GM13976 (cell line): ENCODE measurements at regions not wholly inside any gene's neighbourhood (a gene's known extent, or its start where the extent isn't known, plus 50 kb on each side); places are given as distances from the start of the nearest gene placed in this dataset.

Source experiments
- DNase-seq: peaks from one replicate; pipeline ENCODE4 v3.0.0; 2012; ENCODE audit warnings: low spot score
- in situ Hi-C: fragments of 300-500 bp; cut with MboI; formaldehyde crosslinking; loops from one replicate; pipeline ENCODE4 v1.12.0; 2022; ENCODE audit warnings: low sequenced_read_pairs, mixed read lengths, inconsistent platforms; ENCODE audit not compliant: unreplicated experiment
- TF ChIP-seq, protein P1 (sequence below): IDR thresholded peaks from 2 replicates; pipeline ENCODE4 v1.5.1; 2012; ENCODE audit warnings: borderline replicate concordance, mild to moderate bottlenecking; ENCODE audit not compliant: insufficient read depth; ENCODE audit errors: extremely low read depth, missing control alignments, control extremely low read depth

DNA sequence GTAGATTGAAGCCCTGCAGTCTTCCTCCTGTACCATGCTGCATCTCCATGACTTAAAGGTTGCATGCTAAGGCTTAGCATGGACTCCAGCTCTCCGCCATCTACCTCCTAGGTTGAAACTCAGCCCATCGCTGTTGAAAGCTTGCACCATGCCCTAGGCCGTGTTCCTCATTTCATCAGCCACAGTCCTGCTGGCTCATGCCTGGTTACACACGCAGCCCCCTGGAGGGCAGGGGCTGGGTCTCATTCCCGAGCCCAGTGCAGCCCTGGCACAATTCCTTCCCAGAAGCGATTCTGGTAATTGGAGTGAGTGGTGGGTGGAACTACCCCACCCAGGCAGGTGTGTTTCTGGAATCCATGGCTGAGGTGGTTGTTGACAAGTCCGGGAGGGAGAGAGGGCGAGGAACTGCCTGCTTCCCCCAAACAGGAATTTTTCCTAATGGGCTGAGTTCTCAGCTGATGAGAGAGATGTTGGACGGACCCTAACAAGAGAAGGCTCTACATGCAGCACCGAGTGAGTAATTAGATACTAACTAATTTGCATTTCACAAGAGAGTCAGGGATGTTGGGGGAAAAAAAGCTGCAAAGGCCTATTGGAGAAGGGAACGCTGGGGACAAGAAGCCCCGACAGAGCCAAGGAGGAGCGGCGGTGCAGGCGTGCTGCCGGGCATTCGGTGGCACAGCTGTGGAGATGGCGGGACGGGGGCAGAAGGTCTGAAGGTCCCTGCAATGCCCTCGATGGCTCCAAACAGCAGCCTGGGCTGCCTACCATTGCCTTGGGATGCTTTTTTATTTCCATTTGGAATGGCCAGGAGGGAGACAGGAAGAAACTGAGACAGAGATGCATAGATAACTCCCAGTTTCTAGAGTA lies 92.3 kb upstream of the TLE3 start:
- DNase-seq, result no peak
- in situ Hi-C loops, result no loop called here

DNA sequence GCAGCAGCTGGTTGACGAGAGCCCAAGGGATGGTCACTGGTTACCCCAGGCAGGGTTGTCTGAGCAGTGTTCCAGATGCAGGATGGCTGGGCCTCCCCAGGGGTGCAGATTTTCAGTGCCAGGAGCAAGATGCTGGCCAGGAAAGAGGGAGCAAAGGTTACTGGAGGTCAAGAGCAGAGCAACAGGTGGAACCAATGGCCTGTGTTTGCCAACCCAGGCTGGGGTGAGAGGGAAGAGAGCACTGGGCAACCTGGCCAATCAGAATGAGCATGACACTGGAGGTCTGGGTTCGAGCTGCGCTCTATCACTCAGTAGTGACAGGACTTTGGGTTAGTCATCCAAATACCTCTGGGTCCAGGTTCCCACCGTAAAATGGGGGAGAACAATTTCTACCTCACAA lies 90.6 kb upstream of the TLE3 start:
- TF ChIP-seq, protein P1, sequence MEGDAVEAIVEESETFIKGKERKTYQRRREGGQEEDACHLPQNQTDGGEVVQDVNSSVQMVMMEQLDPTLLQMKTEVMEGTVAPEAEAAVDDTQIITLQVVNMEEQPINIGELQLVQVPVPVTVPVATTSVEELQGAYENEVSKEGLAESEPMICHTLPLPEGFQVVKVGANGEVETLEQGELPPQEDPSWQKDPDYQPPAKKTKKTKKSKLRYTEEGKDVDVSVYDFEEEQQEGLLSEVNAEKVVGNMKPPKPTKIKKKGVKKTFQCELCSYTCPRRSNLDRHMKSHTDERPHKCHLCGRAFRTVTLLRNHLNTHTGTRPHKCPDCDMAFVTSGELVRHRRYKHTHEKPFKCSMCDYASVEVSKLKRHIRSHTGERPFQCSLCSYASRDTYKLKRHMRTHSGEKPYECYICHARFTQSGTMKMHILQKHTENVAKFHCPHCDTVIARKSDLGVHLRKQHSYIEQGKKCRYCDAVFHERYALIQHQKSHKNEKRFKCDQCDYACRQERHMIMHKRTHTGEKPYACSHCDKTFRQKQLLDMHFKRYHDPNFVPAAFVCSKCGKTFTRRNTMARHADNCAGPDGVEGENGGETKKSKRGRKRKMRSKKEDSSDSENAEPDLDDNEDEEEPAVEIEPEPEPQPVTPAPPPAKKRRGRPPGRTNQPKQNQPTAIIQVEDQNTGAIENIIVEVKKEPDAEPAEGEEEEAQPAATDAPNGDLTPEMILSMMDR, result no peak
- no peak for DNase-seq
- in situ Hi-C loops, result no loop called here

More for the DNA sequence above, 92.3 kb upstream of the TLE3 start:
- TF ChIP-seq, protein P1, result no peak

DNA sequence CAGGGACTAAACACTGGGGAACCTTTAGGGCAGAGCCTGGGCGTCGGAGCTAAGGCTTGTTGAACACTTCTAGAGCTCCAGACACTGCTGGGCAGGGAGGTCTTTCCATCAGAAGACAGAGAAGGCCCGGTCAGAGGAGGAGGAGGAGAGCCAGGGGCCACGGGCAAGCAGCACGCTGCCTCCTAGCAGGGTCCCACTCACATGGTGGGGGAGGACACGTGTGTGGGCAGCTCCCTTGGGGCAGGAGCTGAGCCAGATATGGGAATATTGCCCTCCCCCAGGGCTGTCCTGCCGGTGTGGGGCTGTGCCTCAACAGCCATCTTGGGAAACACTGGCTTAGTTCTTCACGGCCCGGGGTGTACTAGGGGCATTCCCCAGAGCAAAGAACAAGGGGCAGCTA lies 89.6 kb upstream of the TLE3 start:
- TF ChIP-seq, protein P1, result no peak
- in situ Hi-C loops, result no loop called here
- no peak for DNase-seq

DNA sequence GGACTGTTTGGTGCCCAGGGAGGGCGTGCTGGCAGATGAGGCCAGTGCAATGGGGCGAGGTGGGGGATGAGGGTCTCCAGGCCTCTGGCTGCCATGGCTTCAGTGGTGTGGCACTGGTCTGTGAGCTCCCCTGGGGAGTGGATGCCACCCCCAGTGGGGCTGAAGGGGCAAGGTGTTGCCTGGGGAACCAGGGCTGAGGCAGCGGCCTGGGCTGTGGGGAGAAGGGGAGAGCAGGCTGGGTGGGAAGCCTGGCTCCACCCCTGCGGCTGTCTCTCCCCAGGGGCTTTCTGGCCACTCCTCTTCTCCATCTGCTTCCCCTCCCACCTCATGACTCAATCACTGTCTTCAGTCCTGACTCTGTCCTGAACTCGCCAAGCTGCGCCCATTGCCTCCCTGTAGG lies 88.4 kb upstream of the TLE3 start:
- DNase-seq, result no peak
- in situ Hi-C loops, result no loop called here
- TF ChIP-seq, protein P1, result no peak

DNA sequence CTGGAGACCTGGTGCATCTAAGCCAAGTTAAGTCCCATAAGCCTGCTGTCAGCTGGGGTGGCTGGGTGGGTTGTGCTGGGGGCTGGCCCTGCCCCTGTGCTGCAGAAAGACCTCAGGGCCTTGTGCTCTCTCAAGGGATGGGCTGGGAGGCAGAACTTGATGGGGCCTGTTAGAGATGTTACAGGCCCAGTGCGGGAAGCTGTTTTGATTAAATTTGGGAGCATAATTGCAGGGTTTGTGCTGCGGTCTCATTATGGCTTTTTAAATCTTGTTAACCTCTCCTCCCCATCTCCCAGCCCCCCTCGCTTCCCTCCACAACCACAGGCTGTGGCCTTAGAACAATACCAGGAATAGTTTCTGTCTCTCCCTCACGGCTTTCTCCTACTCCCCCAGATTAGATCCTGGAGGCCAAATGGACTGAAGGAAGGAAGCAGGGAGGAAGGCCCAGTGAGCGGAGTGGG lies 87.6 kb upstream of the TLE3 start:
- TF ChIP-seq, protein P1, result no peak
- in situ Hi-C loops, result no loop called here
- no peak for DNase-seq

DNA sequence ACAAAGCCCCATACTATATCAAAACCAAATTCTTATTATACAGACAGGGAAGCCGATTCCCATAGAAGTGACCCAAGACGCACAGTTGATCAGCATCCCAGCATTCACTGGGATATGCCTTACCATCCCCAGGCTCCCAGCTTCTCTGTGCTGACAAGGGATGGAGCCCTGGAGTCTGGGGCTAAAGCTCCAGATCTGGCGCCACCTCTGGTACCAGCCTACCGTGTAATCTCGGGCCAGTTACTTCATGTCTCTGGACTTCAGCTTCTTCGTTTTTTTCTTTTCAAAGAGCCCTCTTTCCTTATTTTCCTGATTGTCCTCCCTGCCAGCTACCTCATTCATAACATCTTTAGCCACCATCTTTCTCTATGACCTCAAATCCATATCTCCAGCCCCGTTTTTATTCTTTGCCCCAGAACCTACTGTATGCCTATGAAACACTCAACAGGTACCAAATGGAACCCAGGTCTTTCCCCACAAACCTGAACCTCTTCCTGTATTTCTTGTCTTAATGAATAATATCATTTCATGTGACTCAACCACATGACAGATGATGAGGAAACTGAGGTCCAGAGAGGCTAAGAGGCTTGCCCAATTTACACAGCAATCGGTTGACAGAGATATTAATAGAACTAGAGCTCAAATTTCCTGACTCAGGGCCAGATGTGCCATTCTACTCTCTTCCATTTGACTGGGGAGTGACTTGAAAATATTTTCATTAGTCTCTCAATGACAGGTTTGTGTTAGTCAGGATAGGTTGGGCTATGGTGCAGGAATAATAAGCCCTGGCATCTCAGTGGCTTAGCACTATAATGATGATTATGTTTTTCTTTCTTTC lies 85.4 kb upstream of the TLE3 start:
- DNase-seq, result no peak
- TF ChIP-seq, protein P1, result no peak
- in situ Hi-C loops, result no loop called here
